Activated CD4-positive, alpha-beta T cell treated with anti-CD3 and anti-CD28 coated beads, Interleukin-2, amount 50 U/mL, for 4 hours (primary cell): ENCODE measurements at regions not wholly inside any gene's neighbourhood (a gene's known extent, or its start where the extent isn't known, plus 50 kb on each side); places are given as distances from the start of the nearest gene placed in this dataset.
"Not testable (repeated sequence)": the region's sequence is repeated elsewhere in the genome, so short reads cannot be mapped to it uniquely, and the experiment has no call there.

Experiments used
- DNase-seq, 2 experiments: peaks; one replicate each; pipeline ENCODE4 v3.0.0-alpha.2; 2020

GRCh38 chr12:69136931-69137613 is 102.3 kb upstream of the CPSF6 start:
- DNase-seq: no peak

GRCh38 chr12:69141074-69141473 is 98.3 kb upstream of the CPSF6 start:
- DNase-seq: no peak

- no peak for DNase-seq
These were observed 90.1 kb upstream of the CPSF6 start for GRCh38 chr12:69149270-69149669.

GRCh38 chr12:69150083-69150795 is 89.1 kb upstream of the CPSF6 start:
- no peak for DNase-seq

GRCh38 chr12:69150796-69151127 is 88.6 kb upstream of the CPSF6 start:
- DNase-seq: no peak

GRCh38 chr12:69151254-69151764 is 88.1 kb upstream of the CPSF6 start:
- DNase-seq: no peak

GRCh38 chr12:69154585-69155363 is 84.6 kb upstream of the CPSF6 start:
- DNase-seq: peak; percentile 72 to 77

GRCh38 chr12:69157023-69157655 is 82.2 kb upstream of the CPSF6 start:
- peak; percentile 87 to 91 for DNase-seq

- peak in 1 of 2 experiments; percentile 4 for DNase-seq
These were observed 77.5 kb upstream of the CPSF6 start for GRCh38 chr12:69161829-69162228.

GRCh38 chr12:69163681-69164362 is 75.5 kb upstream of the CPSF6 start:
- no peak for DNase-seq

GRCh38 chr12:69167648-69168165 is 71.7 kb upstream of the CPSF6 start:
- DNase-seq: no peak

GRCh38 chr12:69168363-69168762 is 71.0 kb upstream of the CPSF6 start:
- no peak for DNase-seq

GRCh38 chr12:69168828-69169227 is 70.5 kb upstream of the CPSF6 start:
- no peak for DNase-seq

GRCh38 chr12:69170293-69170692 is 69.1 kb upstream of the CPSF6 start:
- DNase-seq: no peak

GRCh38 chr12:69171881-69172280 is 67.5 kb upstream of the CPSF6 start:
- DNase-seq: no peak

- DNase-seq: no peak
These were observed 66.9 kb upstream of the CPSF6 start for GRCh38 chr12:69172491-69172890.

- DNase-seq: no peak
These were observed 66.0 kb upstream of the CPSF6 start for GRCh38 chr12:69173368-69173767.

- no peak for DNase-seq
These were observed 59.6 kb upstream of the CPSF6 start for GRCh38 chr12:69179786-69180185.

- not testable (repeated sequence) for DNase-seq
These were observed 51.8 kb upstream of the CPSF6 start for GRCh38 chr12:69187572-69187971.

- no peak for DNase-seq
These were observed 49.9 kb upstream of the CPSF6 start for GRCh38 chr12:69189378-69189978.
